Keratinocyte (primary cell): ENCODE measurements at regions not wholly inside any gene's neighbourhood (a gene's known extent, or its start where the extent isn't known, plus 50 kb on each side); places are given as distances from the start of the nearest gene placed in this dataset.

Source experiments
- DNase-seq: peaks from one replicate; pipeline ENCODE4 v3.0.0-alpha.2; 2011; ENCODE audit warnings: low read depth, missing footprints, low spot score
- FAIRE-seq: peaks from 2 replicates; lab custom pipeline; 2011; peaks lifted over from hg19 to GRCh38; lab: Jason Lieb, UNC
- H2AFZ ChIP-seq: 2 replicates; pipeline ENCODE4 v1.6.0; 2012; ENCODE audit warnings: low read length, control low read depth, inconsistent platforms; ENCODE audit not compliant: control insufficient read depth
- H3K27ac ChIP-seq: 2 replicates; pipeline ENCODE4 v1.5.1; 2011; ENCODE audit warnings: low read length; ENCODE audit not compliant: control insufficient read depth, insufficient read depth
- H3K27me3 ChIP-seq: 3 replicates; pipeline ENCODE4 v1.6.0; 2011; ENCODE audit warnings: low read length; ENCODE audit not compliant: control insufficient read depth, insufficient read depth; ENCODE audit errors: extremely low read depth
- H3K36me3 ChIP-seq, 2 experiments: 2 replicates in 1 of 2; 3 replicates in 1 of 2; pipeline ENCODE4 v1.5.1; 2011; ENCODE audit warnings: low read length in 2 of 2, mild to moderate bottlenecking in 1 of 2; ENCODE audit not compliant: control insufficient read depth in 2 of 2, insufficient read depth in 2 of 2; ENCODE audit errors: extremely low read depth in 1 of 2
- H3K4me1 ChIP-seq: 3 replicates; pipeline ENCODE4 v1.5.1; 2011; ENCODE audit warnings: low read length; ENCODE audit not compliant: control insufficient read depth, insufficient read depth; ENCODE audit errors: extremely low read depth
- H3K4me2 ChIP-seq: 3 replicates; pipeline ENCODE4 v1.6.0; 2011; ENCODE audit warnings: low read depth, low read length; ENCODE audit not compliant: control insufficient read depth, insufficient read depth; ENCODE audit errors: extremely low read depth
- H3K4me3 ChIP-seq, 3 experiments: fragments of 200-600 bp in 1 of 3; sonication (generic) in 1 of 3; 2 replicates in 2 of 3; 3 replicates in 1 of 3; pipeline ENCODE4 v1.5.1; 2011 to 2016; ENCODE audit warnings: low read length in 3 of 3, mild to moderate bottlenecking in 3 of 3, control low read depth in 2 of 3, inconsistent platforms in 1 of 3, low read depth in 1 of 3, mixed read lengths in 1 of 3, mixed run types in 1 of 3, moderate library complexity in 1 of 3; ENCODE audit not compliant: control insufficient read depth in 2 of 3, insufficient read depth in 2 of 3; ENCODE audit errors: extremely low read depth in 1 of 3
- H3K79me2 ChIP-seq: 2 replicates; pipeline ENCODE4 v1.6.0; 2012; ENCODE audit warnings: low read length; ENCODE audit not compliant: control insufficient read depth, insufficient read depth
- H3K9ac ChIP-seq: 3 replicates; pipeline ENCODE4 v1.6.0; 2011; ENCODE audit warnings: low read length; ENCODE audit not compliant: control insufficient read depth, insufficient read depth; ENCODE audit errors: extremely low read depth
- H3K9me1 ChIP-seq: 3 replicates; pipeline ENCODE4 v1.6.0; 2011; ENCODE audit warnings: low read length; ENCODE audit not compliant: control insufficient read depth, insufficient read depth; ENCODE audit errors: extremely low read depth
- H3K9me3 ChIP-seq: 2 replicates; pipeline ENCODE4 v1.5.1; 2012; ENCODE audit warnings: low read depth, low read length; ENCODE audit not compliant: control insufficient read depth
- H4K20me1 ChIP-seq: 3 replicates; pipeline ENCODE4 v1.6.0; 2011; ENCODE audit warnings: low read length; ENCODE audit not compliant: control insufficient read depth, insufficient read depth; ENCODE audit errors: extremely low read depth
- EZH2 ChIP-seq: IDR thresholded peaks from one replicate; pipeline ENCODE4 v1.6.1; 2012; ENCODE audit warnings: inconsistent platforms, mild to moderate bottlenecking, low read length, moderate library complexity
- dilution Hi-C: fragments of 300-500 bp; cut with MboI; formaldehyde crosslinking; loops from one replicate; pipeline ENCODE4 v1.7.0; 2020; ENCODE audit warnings: low sequenced_read_pairs; ENCODE audit not compliant: extremely low pct_ligation_motif_present
- TF ChIP-seq, protein P1 (sequence below), 3 experiments: IDR thresholded peaks in 1 of 3; conservative IDR thresholded peaks in 1 of 3; optimal IDR thresholded peaks in 1 of 3; 2 replicates in 2 of 3; 3 replicates in 1 of 3; pipeline versions ENCODE3 to v1.5.1; 2011; ENCODE audit warnings: low read length in 3 of 3, mild to moderate bottlenecking in 3 of 3, moderate library complexity in 2 of 3, control low read depth in 1 of 3, inconsistent platforms in 1 of 3; ENCODE audit not compliant: insufficient read depth in 2 of 3; ENCODE audit errors: extremely low read depth in 1 of 3

DNA sequence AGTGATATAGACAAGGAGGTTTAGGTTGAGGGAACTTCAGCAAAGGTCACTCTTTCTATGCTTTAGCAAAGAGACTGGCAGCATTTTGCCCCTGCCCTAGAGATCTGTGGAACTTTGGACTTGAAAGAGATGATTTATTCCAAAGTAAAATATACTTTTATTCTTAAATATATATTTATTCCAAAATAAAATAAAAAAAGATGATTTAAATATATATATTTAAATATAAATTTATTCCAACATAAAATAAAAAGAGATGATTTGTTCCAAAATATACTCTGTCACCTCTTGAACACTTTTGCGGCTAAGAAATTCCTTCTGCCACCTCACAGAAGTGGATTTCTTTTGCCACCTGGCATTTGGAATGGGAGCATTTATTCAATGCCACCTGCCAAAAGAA, 521.3 kb upstream of the CHORDC1 start:
- Histone ChIP-seq H3K4me2 (no peak overlapping the region), H3K79me2 (no peaks in the 10 kb centered on the region), H3K4me1 (peaks cover 12% of the 10 kb centered on the region), H3K9me3 (no peaks in the 10 kb centered on the region), H4K20me1 (no peaks in the 10 kb centered on the region), H3K27ac (no peak overlapping the region), H3K27me3 (no peaks in the 10 kb centered on the region), H2AFZ (no peak overlapping the region), H3K4me3 (no peak overlapping the region), H3K9ac (no peak overlapping the region), H3K36me3 (no peaks in the 10 kb centered on the region), H3K9me1 (no peaks in the 10 kb centered on the region)
- DNase-seq (no peak), FAIRE-seq (no peak)
- TF ChIP-seq EZH2: no peak
- TF ChIP-seq, protein P1, sequence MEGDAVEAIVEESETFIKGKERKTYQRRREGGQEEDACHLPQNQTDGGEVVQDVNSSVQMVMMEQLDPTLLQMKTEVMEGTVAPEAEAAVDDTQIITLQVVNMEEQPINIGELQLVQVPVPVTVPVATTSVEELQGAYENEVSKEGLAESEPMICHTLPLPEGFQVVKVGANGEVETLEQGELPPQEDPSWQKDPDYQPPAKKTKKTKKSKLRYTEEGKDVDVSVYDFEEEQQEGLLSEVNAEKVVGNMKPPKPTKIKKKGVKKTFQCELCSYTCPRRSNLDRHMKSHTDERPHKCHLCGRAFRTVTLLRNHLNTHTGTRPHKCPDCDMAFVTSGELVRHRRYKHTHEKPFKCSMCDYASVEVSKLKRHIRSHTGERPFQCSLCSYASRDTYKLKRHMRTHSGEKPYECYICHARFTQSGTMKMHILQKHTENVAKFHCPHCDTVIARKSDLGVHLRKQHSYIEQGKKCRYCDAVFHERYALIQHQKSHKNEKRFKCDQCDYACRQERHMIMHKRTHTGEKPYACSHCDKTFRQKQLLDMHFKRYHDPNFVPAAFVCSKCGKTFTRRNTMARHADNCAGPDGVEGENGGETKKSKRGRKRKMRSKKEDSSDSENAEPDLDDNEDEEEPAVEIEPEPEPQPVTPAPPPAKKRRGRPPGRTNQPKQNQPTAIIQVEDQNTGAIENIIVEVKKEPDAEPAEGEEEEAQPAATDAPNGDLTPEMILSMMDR (optimal IDR thresholded peaks at IDR 0.05 in 1 of 3, IDR thresholded peaks at IDR 0.05 in 1 of 3, conservative IDR thresholded peaks at IDR 0.05 in 1 of 3; ENCODE audit: extremely low read depth in 1 of 3, insufficient read depth in 2 of 3, low read length in 3 of 3): no peak
- dilution Hi-C loops: no loop called here

DNA sequence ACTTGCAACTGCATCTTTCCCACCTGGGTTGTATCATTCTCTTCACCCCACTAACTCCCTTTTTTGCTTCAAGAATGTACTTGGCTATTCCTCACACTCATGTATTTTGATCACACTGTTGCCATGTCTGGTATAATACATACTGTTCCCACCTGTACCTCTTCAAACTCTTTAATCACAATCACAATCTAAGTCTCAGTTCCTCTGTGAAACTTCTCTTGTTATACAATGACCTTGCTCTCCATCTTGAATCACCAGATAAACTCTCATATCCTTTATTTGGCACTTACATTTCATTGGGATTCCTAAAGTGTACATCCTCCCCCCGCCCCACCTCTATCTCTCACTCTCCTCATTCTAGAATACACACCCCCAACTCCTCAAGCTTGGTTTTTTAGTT, 516.0 kb upstream of the CHORDC1 start:
- no peak overlapping the region for H3K27ac ChIP-seq
- H3K9ac ChIP-seq: no peak overlapping the region
- FAIRE-seq (no peak), DNase-seq (no peak)
- no peaks in the 10 kb centered on the region for H3K4me1 ChIP-seq
- H3K9me3 ChIP-seq: no peaks in the 10 kb centered on the region
- H3K9me1 ChIP-seq: no peaks in the 10 kb centered on the region
- no peaks in the 10 kb centered on the region for H3K36me3 ChIP-seq
- no peak overlapping the region for H2AFZ ChIP-seq
- no peaks in the 10 kb centered on the region for H3K79me2 ChIP-seq
- no peak overlapping the region for H3K4me2 ChIP-seq
- no peaks in the 10 kb centered on the region for H3K27me3 ChIP-seq
- dilution Hi-C loops: no loop called here
- no peak for TF ChIP-seq EZH2
- TF ChIP-seq, protein P1 (optimal IDR thresholded peaks at IDR 0.05 in 1 of 3, IDR thresholded peaks at IDR 0.05 in 1 of 3, conservative IDR thresholded peaks at IDR 0.05 in 1 of 3; ENCODE audit: extremely low read depth in 1 of 3, insufficient read depth in 2 of 3, low read length in 3 of 3): no peak
- H3K4me3 ChIP-seq: no peak overlapping the region
- no peaks in the 10 kb centered on the region for H4K20me1 ChIP-seq
